Panc1 (cell line): ENCODE measurements at regions not wholly inside any gene's neighbourhood (a gene's known extent, or its start where the extent isn't known, plus 50 kb on each side); places are given as distances from the start of the nearest gene placed in this dataset.

ENCODE experiments used
- ATAC-seq: fragments of 200-7000 bp; cut with Tn5 transposase; 2 replicates; pipeline ENCODE4 v1.9.1; 2020; ENCODE audit warnings: mild to moderate bottlenecking, moderate library complexity
- BruUV-seq: library from RNA; stranded (reverse); fragments of 400-500 nt; replicated peaks from 2 replicates; lab custom pipeline; 2021; lab: Mats Ljungman, UMichigan
- CTCF ChIA-PET: fragments of 300-600 bp; sonication (Branson Sonifier 250); formaldehyde crosslinking; loops from one replicate; lab custom pipeline; 2022; ENCODE audit warnings: antibody characterized with exemption; lab: Charles Lee
- POLR2A ChIA-PET: fragments of 300-600 bp; sonication (Branson Sonifier 250); formaldehyde crosslinking; loops from one replicate; lab custom pipeline; 2022; ENCODE audit warnings: antibody characterized with exemption; lab: Charles Lee
- DNase-seq: peaks from one replicate; pipeline ENCODE4 v3.0.0-alpha.2; 2010; ENCODE audit warnings: low read depth, low spot score
- H3K27ac ChIP-seq: 2 replicates; pipeline ENCODE4 v1.5.1; 2011; ENCODE audit warnings: mild to moderate bottlenecking, low read length, inconsistent platforms
- H3K27me3 ChIP-seq: fragments of 200-500 bp; sonication (Bioruptor generic); 2 replicates; pipeline ENCODE4 v1.6.0; 2014; ENCODE audit warnings: low read length, inconsistent platforms; ENCODE audit not compliant: control insufficient read depth, insufficient read depth
- H3K36me3 ChIP-seq: fragments of 200-500 bp; sonication (Bioruptor generic); 2 replicates; pipeline ENCODE4 v1.5.1; 2014; ENCODE audit warnings: inconsistent platforms, mild to moderate bottlenecking, low read length, moderate library complexity; ENCODE audit not compliant: control insufficient read depth, insufficient read depth
- H3K4me1 ChIP-seq: 2 replicates; pipeline ENCODE4 v1.5.1; 2011; ENCODE audit warnings: inconsistent platforms, mild to moderate bottlenecking, low read length, moderate library complexity; ENCODE audit not compliant: control insufficient read depth, insufficient read depth
- H3K4me3 ChIP-seq, 2 experiments: 2 replicates each; pipeline ENCODE4 v1.5.1; 2011 to 2012; ENCODE audit warnings: low read depth in 2 of 2, low read length in 2 of 2, mild to moderate bottlenecking in 2 of 2, inconsistent platforms in 1 of 2, moderate library complexity in 1 of 2
- H3K9me3 ChIP-seq: fragments of 200-500 bp; sonication (Bioruptor generic); 2 replicates; pipeline ENCODE4 v1.5.1; 2014; ENCODE audit warnings: low read depth, mild to moderate bottlenecking, inconsistent platforms, low read length, moderate library complexity; ENCODE audit not compliant: control insufficient read depth, insufficient read depth
- CTCF ChIP-seq: fragments of 450-650 bp; IDR thresholded peaks from 2 replicates; pipeline ENCODE4 v1.5.1; 2017; ENCODE audit warnings: mild to moderate bottlenecking
- POLR2AphosphoS5 ChIP-seq: IDR thresholded peaks from 2 replicates; pipeline ENCODE4 v1.6.1; 2012; ENCODE audit warnings: mild to moderate bottlenecking, low read depth, low read length, moderate library complexity
- REST ChIP-seq, 2 experiments: IDR thresholded peaks; 2 replicates each; pipeline ENCODE4 v1.6.1; 2011 to 2012; ENCODE audit warnings: low read depth in 2 of 2, control low read depth in 1 of 2, low read length in 1 of 2, mild to moderate bottlenecking in 1 of 2, moderate library complexity in 1 of 2; ENCODE audit not compliant: insufficient read depth in 1 of 2
- SIN3A ChIP-seq: IDR thresholded peaks from 2 replicates; pipeline ENCODE4 v1.6.1; 2012; ENCODE audit warnings: low read depth, mild to moderate bottlenecking, low read length, moderate library complexity, borderline replicate concordance; ENCODE audit not compliant: insufficient read depth
- TCF7L2 ChIP-seq: IDR thresholded peaks from 2 replicates; pipeline ENCODE4 v1.6.1; 2011; ENCODE audit warnings: mild to moderate bottlenecking, low read depth, low read length, inconsistent platforms
- in situ Hi-C: cut with HindIII; loops from 2 replicates; pipeline ENCODE4 v1.10.0; 2016; ENCODE audit warnings: low sequenced_read_pairs, low pct_unique_long_range_greater_than_20kb
- intact Hi-C: fragments of 100-400 bp; cut with micrococcal nuclease; formaldehyde crosslinking; loops from one replicate; pipeline ENCODE4 v1.10.0; 2022; ENCODE audit not compliant: unreplicated experiment

GRCh38 chr7:119708891-119709290, 564.1 kb upstream of the KCND2 start:
- intact Hi-C loops: no loop called here
- CTCF ChIA-PET: no interaction called here
- Histone ChIP-seq H3K4me3 (no peak overlapping the region), H3K36me3 (no peaks in the 10 kb centered on the region; the same call in 1 of the 2 replicates), H3K27me3 (no peaks in the 10 kb centered on the region), H3K4me1 (no peaks in the 10 kb centered on the region), H3K27ac (no peak overlapping the region), H3K9me3 (no peaks in the 10 kb centered on the region)
- ATAC-seq: no peak
- POLR2A ChIA-PET: no interaction called here
- BruUV-seq: no TSS peak
- DNase-seq: no peak
- no peak for TF ChIP-seq REST (IDR thresholded peaks at IDR 0.05; ENCODE audit: insufficient read depth in 1 of 2, low read depth in 2 of 2, low read length in 1 of 2)
- no peak for TF ChIP-seq CTCF
- no peak for TF ChIP-seq POLR2AphosphoS5
- no peak for TF ChIP-seq SIN3A
- no peak for TF ChIP-seq TCF7L2
- in situ Hi-C loops: no loop called here

GRCh38 chr7:119711104-119711503, 561.9 kb upstream of the KCND2 start:
- Histone ChIP-seq H3K4me1 (no peaks in the 10 kb centered on the region), H3K36me3 (no peaks in the 10 kb centered on the region; the same call in 1 of the 2 replicates), H3K9me3 (no peaks in the 10 kb centered on the region), H3K27ac (no peak overlapping the region), H3K4me3 (no peak overlapping the region), H3K27me3 (no peaks in the 10 kb centered on the region)
- in situ Hi-C loops (no loop called here), intact Hi-C loops (no loop called here)
- TF ChIP-seq CTCF: no peak
- CTCF ChIA-PET: no interaction called here
- DNase-seq: no peak
- ATAC-seq: no peak
- POLR2A ChIA-PET: no interaction called here
- BruUV-seq: no TSS peak
